ENCODE measurements at regions not wholly inside any gene's neighbourhood (a gene's known extent, or its start where the extent isn't known, plus 50 kb on each side); places are given as distances from the start of the nearest gene placed in this dataset.

DNA sequence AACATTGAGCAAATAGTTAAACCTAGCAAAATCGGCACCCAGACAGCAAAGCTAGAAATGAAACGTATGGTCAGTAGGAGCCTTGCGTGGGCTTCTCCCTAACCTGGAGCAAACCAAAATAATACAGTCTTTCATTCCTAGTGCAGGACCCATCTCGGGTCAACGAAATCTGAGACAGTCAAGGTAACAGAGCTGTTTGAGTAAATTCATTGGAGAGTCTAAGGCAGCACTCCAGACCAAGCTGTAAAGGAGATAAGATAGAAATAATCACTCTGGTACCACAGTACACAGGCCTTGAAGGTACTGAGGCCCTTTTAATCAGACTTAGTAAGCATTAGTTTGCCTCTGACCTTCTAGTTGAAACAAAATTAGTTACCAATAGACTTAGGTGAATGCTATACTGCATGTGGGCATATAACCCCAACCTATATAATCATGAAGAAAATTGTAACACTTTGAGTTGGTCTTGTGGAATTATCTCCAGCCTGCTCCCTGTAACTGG is 54.4 kb upstream of the BICD1 start:
- TF ChIP-seq CTCF (IDR thresholded peaks at IDR 0.05; ENCODE audit: poor library complexity, severe bottlenecking) (no peak), EP300 (conservative IDR thresholded peaks at IDR 0.05; ENCODE audit: poor library complexity, severe bottlenecking) (no peak), REST (IDR thresholded peaks at IDR 0.05; ENCODE audit: borderline replicate concordance) (no peak)

All from neural cell (in vitro differentiated cells).